ENCODE measurements at regions not wholly inside any gene's neighbourhood (a gene's known extent, or its start where the extent isn't known, plus 50 kb on each side); places are given as distances from the start of the nearest gene placed in this dataset.
"Not testable (repeated sequence)": the region's sequence is repeated elsewhere in the genome, so short reads cannot be mapped to it uniquely, and the experiment has no call there.

DNA sequence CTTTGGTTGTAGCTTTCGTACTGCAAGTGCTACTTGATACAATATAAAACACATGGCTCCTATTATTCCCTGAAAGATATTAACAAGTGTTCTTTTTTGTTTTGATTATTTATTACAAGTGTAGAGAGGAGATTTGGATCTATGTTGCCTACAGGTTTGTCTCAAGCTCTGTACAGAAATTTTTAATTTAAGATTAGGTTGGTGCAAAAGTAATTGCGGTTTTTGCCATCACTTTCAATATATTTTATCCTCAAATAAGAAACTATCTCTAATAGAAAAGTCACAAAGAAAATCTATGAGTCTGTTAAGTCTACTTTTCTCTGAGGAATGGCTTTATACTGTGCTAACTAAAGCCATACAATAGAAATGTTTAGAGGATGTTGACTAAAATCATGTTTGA is 1086.1 kb downstream of the GRM8 start:
- no peak for DNase-seq

DNA sequence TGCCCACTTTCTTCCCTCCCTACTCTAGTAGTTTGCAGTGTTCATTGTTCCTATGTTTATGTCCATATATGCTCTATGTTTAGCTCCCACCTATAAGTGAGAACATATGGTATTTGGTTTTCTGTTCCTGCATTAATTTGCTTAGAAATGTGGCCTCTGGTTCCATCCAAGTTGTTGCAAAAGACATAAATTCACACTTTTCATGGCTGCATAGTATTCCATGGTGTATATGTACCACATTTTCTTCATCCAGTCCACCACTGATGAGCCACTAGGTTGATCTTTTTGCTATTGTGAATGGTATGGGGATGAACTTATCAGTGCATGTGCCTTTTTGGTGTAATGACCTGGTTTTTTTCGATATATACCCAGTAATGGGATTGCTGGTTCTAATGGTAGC is 1089.1 kb downstream of the GRM8 start:
- DNase-seq: no peak

DNA sequence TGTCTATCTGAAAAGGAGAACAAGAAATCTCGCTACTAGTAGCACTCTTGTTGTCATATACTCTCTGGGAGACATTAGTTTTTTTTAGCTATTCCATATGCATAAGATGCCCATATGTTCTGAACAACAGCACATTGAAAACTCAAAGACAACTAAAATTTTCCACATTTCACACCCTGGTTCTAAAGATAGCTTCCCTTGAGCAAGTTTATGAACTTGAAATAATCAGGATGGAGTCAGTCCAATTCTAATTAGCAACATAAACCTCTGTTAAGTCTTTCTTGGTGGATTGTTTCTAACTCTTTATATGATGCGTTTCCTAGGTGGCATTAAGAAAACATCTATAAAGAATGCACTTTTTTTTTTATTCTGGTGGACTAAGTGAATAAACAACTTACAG is 1095.3 kb downstream of the GRM8 start:
- DNase-seq: no peak

DNA sequence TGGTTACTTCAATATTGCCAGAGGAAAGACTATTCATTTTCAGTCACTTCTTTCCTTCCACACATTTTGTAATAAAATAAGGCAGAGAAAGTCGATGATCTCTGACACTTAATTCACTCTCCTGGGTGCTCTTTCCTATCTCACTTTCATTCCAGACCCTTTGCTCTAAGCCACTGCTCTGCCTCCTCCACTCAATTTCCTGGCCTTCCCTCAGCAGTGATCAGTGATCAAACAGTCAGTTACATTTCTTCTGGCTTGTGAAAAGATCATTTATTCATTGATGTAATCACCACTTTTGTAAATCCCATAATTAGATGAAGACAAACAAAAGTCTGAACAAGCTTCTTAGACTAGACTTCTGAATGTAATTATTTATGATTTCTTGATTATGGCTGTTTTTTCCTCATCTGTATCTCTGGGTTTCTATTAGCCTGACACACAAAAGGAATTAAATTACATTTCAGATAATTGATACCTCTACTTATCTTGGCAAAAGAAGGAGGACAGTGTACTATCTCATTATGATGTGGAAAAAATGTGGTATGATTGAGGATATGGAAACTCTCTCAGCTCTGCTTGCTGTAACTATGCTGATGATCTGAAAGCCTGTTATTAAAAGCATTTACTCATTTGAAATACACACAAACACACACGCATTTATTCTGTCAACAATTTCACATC is 1102.3 kb downstream of the GRM8 start:
- DNase-seq: no peak

DNA sequence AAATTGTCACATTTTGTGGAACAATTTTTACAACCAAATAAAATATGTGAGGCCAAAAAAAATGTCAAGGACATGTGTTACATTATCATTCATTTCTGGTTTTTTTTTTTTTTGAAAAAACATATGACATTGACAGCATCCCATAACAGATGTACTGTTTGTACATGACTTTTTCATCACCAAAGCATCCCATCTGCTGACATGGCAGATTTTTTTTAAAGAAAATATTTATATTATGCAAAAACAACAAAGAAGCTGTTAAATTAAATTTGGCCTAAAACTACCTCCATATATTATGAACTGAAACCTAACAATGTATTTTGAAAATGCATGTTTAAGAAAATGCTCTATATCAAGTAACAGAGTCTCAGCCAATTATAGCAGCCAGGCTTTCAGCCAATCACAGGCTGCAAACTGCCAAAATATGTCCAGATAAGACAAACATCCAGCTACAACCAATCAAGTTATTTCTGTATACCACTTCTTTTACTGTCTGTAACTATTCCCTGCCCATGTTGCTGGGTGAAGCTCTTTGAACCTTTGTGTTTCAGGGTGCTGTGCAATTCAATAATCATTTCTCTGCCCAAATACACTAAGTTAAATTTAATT is 1111.8 kb downstream of the GRM8 start:
- DNase-seq: no peak

DNA sequence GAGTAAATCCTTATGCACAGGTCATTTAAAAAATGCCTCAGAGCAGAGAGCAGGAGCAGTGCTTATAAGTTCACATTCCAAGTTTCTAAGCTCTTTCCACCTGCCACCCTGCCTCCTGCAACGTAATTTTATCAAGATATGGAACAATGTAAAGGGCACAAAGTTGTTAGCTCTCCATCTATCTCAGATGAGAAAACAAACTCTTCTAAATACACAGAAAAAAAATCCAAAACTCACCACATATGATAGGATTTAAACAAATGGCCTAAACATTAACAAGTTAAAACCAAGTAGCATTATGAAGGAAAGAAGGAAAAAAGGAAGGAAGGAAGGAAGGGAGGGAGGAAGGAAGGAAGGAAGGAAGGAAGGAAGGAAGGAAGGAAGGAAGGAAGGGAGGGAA is 1132.8 kb downstream of the GRM8 start:
- no peak for DNase-seq

DNA sequence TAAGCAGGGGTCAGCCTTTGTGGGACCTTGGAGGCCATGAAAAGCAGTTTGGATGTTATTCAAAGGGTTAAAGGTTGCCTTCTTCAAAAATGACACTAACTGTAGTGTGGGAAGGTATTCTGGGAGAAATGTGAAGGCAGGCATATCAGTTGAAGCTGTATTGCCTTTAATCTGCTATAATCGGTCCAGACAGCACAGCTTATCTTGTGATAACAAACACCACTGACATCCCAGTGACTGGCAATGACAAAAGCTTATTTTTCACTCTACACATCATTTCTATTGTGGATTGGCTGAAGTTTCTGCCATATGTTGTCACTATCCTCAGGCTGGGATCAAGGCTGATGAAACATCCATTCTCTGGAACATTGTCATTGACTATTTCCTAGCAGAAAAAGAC is 1149.2 kb downstream of the GRM8 start:
- DNase-seq: no peak

DNA sequence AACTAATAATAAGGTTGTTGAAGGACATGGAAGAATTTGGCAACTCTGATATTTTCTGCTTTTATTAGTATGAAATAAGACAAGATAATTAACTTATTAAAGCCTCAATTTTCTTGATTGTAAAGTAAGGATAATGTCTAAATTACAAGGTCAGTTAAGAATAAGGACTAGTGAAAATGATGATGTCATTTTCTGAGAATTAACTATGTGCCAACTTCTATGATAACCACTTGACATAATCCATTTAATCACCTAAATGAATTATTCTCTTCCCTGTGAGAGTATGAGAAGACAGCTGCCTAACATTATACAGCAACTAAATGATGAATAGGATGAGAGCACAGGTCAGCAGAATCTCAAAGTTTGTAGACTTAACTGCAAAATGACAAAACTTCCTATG is 1153.4 kb upstream of the POT1 start:
- no peak for DNase-seq

DNA sequence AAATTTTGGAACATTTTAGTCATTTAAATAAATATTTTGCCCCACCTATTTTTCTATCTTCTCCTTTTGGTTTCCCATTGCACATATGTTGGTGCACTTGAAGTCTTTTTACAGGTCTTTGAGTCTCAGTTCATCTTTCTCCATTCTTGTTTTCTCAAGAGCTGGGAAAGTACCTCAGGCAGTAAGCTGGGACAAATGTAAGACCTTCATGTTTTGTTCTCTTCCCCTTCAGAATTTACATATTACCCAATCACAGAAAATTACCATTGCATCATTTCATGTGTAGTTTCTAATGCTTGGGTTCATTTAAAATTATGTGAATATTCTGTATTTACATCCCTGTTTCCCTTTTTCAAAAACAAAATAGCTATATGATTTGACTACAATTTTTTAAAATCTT is 1150.0 kb upstream of the POT1 start:
- DNase-seq: no peak

DNA sequence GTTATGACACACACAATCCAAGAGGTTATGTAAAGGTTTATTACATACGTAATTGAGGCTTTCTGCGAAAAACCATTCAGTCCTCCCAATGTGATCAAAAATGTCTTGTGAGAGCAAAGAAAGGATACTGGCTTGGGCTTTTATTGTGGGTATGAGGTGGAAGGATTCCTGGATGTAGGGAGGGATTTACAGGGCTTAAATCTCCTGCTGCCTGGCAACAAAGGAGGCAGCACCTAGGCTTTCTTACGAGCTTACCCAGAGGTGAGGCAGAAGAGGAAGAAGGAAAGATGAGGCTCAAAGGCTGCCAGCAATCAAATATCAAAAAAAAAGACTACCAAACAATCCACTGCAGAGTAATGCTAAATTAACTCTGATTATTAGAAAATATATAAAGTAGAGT is 1149.5 kb upstream of the POT1 start:
- DNase-seq: no peak

DNA sequence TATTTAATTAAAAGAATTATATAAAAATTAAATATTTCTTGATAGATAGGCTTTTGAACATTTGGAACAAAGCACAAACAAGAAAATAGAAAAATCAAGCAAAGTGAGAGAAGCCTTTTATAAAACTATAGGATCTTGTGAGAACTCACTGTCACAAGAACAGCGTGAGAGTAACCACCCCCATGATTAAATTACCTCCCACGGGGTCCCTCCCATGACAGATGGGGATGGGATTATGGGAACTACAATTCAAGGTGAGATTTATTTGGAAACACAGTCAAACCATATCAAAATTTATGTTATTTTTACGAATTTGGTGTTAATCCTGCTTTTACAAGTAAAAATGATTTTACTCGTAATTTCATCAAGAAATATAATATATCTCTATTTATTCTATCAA is 1136.1 kb upstream of the POT1 start:
- no peak for DNase-seq

DNA sequence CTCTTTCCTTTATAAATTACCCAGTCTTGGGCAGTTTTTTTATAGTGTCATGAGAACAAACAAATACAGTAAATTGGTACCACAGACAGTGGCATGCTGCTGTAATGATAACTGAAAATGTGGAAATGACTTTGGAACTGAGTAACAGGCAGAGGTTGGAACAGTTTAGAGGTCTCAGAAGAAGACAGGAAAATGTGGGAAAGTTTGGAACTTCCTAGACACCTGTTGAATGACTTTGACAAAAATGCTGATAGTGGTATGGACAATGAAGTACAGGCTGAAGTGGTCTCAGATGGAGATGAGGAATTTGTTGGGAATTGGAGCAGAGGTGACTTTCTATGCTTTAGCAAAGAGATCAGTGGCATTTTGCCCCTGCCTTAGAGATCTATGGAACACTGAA is 1128.4 kb upstream of the POT1 start:
- DNase-seq: no peak

DNA sequence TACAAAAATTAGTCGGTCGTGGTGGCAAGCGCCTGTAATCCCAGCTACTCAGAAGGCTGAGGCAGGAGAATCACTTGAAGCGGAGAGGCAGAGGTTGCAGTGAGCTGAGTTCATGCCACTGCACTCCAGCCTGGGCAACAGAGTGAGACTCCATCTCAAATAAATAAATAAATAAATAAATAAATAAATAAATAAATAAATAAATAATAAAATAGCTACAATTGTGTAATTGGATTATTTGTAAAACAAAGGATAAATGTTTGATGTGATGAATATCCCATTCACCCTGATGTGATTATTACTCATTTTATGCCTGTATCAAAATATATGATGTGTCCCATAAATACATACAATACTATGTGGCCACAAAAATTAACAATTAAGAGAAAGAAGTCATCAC is 1127.0 kb upstream of the POT1 start:
- DNase-seq: not testable (repeated sequence)

DNA sequence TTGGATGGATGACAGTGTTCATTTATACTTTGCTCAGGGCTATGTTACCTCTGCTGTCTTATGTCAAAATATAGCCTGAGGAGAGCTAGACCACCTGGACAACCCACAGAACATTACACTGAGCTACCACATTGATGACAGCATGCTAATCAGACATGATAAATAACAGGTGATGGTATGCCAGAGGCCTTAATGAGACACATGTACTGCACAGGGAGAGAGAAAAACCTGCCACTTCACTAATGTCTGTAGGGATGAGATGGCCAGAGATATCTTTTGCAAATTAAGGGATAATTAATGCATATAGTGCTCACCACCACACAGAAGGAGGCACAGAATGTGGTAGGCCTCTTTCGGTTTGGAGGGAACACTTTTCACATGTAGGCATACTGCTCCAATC is 1122.6 kb upstream of the POT1 start:
- no peak for DNase-seq

DNA sequence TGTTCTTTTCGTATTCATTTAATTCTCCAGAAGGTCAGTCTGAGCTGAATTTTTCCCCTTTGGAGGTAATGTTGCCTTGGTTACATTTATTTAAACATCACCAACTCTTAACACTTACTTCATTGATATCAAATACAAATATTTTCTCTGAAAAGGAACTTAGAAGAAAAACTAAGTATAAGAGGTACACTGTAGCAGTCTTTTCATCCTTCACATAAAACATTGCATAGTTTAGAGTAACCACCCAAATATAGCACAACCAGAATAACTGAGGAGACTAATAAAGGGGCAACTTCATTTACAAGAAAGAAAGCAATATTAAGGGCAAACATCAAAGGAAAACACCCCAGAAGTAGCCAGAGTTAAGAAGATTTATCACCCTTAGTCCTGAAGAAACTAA is 1115.0 kb upstream of the POT1 start:
- no peak for DNase-seq

DNA sequence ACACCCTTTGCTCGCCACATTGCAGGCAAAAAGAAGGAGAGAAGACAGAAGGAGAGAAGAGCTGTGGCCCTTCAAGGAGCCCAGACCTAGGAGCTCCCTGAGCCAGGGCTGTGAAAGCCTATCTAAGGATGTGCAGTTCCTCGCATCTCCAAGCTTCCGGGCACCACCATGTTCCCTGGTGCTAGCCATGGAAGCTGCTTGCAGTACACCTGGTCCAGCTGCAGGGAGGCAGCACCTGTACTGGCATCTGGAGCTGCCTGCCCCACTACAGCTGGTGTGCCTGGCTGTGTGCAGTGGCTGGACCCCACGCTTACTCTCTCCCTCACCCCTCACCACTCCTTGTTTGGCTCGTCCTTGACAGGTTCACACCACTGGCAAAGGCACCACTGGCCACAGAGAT is 1111.8 kb upstream of the POT1 start:
- DNase-seq: no peak

DNA sequence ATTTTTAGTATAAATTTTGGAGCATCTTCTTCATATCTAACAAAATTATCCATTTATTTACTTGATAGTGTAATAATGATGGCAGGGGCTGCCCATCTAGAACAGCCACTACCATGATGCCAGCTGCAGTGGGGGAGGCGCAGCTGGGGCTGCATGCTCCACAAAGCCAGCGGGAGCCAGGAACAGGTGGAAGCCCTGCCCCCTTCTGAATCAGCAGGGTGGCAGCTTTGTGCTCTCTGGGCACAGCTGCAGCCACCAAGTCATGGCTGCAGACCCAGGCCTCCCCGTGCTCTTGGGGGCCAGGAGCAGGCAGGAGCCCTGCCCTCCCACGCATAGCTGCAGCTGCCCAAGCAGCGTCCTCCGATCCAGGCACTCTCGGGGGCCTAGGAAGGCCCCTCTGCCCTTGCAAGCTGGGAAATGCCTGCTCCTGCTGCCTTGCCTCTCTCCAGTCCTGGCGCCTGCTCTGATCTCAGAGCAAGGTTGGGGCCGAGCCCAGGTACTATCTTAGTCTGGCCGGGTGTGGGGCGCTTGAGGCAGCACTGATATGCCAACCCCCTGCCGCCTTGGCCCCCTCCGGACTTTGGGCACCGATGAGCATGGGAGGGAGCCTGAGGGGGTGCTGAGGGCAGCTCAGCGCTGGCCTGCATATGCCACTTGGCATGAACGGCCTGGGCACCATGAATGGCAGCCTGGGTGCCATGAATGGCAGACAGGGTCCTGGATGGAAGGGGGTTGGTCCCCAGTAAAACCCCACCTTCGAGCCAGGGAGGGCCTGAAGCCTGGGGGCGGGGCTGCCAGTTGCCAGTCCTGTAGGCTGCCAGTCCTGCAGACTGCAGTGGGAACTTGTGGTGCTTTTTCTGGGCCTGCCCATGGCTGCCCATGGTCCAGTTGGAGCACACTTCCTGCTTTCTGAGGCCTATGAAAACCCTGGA is 1110.8 kb upstream of the POT1 start:
- DNase-seq: no peak

DNA sequence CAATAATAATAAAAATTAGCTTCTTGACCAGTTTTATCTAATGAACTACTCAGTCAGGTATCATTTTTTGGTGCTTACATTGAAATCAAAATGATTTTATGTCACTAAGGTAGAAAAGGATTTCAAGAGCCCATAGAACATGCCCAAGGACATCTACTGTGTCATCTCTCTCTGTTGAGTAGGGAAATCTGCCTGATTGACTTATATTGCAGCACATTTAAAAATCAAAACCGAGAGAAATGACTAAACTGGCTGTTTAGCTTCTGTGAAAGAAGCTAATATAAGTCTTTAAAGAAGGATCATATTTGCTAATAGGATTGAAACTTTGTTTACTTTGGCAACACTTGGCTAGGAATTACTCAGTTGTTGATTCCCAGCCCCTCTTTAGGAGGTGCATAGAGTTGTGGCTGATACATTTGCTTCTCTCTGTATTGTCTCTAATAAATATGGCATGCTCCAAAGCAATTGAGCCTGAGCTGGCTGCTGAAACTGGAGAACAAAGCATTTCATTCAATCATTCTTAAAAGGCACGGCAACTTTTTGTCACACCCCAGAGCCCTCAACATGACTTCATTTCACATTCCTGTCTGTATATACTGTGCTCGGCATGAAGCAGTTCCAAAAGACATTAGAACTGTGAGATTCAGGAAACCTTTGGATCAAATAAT is 1096.9 kb upstream of the POT1 start:
- no peak for DNase-seq

DNA sequence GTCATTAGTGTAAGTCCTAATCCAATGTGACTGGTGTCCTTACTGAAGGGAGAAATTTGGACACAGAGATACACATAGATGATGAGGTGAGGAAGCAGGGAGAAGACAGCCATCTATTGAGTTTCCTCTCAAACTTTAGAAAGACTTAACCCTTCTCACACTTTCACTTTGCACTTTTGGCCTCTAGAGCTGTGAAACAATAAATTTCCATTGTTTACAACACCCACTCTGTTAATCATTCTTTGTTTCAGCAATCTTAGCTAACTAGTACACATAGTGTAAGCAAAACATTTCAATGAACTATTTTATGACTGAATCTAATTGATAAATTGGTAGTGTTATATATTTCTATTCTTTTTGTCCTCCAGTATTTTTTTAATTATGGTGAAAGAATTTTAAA is 1092.8 kb upstream of the POT1 start:
- no peak for DNase-seq

DNA sequence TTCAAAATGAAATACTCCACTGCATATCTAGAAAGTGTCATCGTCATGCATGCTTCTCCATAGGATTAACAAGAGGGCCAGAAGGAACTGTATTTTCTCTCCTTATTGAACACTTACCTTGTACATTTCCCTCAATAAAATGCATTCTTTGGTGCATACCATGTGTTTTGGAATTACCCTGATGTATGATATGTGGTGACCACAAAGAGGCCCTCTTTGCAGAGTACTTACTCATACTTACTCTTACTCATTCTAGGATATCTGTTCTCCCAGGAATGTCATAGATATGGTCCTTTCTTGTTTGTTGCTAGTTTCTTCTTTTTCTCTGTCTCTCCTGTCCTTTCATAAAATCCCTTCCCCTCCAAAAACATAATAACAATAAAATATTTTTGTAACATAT is 1087.1 kb upstream of the POT1 start:
- DNase-seq: no peak

DNA sequence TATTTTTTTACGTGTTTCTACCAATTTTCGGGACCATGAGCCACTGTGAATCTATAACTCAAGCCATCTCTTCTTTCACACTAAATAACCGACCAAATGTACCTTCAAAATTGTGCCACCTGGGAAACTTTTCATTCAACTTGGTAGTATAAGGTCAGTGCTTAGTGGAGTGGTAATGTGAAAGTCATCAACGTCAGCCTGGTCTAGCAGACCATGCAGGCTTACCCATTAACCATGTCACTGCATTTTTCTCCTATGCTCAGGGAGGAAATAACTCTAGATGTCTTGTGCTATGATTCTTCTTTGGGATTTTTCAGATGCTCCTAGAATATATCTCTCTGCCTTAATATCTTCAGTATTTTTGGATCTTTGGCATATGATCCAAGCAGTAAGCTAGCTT is 1075.4 kb upstream of the POT1 start:
- DNase-seq: no peak

DNA sequence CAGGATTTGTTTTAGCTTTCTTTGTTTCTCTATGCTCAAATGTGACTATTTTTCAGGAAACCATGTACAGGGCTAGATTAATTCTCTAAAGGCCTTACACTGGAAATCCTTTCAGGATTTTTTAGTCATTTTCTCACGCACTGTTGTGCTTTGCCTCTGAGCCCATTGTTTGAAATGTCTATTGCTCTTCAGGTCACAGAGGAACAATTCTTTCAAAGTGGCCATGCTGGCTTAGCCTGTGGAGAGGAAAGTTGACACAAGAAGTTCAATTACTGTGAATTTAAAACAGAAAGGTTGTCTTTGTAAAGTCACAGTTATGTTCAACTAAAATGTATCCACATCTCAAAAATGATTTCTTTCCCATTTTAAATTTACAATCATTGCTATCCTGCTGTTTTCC is 1071.7 kb upstream of the POT1 start:
- no peak for DNase-seq

DNA sequence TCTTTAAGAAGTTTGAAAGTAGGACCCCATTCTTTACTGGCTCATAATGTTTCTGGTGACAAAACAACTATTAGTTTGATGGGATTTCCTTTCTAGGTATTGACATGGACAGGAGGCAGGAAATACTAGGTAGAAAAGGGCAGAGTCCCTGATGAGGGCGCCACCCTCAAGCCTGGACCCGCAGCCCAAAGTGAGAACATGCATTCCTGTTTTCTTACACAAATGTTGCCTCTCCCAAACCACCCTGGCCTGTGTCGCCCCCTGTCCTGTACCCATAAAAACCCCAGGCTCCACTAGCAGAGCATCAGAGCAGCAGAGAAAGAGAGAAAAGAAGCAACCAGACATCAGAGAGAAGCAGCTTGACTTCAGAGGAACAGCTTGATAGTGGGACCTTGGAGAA is 1055.2 kb upstream of the POT1 start:
- DNase-seq: no peak

DNA sequence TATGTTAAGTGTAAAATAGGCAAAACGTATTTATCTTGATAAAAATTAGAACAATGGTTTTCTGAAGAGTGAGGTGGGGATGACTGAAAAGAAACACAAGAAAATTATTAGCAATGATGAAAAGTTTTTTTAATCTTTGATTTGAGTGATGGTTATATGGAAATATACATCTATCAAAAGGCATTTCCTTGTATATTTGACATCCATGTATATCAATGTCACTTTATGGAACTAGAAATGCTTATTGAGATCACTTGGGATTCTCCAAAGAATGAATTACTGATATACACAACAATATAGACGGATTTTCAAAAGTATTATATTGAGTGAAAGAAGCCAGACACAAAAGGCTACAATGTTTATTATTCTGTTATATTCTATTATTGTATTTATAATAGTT is 1042.0 kb upstream of the POT1 start:
- no peak for DNase-seq
